ENCODE measurements at regions not wholly inside any gene's neighbourhood (a gene's known extent, or its start where the extent isn't known, plus 50 kb on each side); places are given as distances from the start of the nearest gene placed in this dataset.

DNA sequence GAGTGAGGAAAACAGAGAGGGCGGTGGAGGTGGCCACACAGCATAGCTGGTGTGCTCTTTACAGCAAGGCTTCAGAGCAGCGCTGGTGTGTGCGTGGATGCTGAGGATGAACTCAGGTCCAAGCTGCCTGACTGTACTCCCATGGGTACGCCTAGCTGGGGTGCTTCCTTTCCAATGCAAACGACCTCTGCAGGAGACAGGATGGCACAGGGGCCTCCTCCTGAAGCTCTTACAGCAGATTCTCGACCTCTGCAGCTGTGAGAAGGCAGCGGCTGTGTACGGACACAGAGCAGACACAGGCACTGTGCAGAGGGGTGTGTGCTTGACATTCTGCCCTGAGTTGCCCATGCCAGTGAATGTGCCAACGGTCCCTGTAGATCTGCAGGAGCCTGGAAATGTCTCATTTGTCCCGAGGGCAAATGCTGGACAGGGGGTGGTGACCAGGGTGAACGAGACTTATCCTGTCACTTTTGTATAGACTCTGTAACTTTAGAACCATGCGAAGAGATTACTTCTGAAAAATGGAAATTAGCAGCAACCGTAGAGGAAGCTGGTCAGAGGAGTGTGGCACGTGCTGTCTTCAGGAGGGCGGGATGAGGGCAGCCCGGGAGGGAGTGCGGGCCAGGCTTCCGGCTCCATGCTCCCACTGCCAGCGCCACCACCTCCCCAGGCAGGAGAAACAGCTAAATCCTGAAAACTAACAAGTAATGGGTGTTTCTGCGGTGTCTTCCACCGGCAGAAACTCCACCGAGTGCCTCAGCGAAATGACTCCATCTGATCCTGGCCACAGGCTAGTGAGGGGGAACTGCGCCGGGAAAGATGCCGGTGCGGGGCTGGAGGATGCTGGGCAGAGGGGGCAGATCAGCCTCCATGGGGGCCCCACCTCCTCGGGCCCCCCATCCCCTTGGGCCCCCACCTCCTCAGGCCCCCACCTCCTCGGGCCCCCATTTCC, 120.9 kb upstream of the RPS6KA2 start:
- DNase-seq, result no peak

DNA sequence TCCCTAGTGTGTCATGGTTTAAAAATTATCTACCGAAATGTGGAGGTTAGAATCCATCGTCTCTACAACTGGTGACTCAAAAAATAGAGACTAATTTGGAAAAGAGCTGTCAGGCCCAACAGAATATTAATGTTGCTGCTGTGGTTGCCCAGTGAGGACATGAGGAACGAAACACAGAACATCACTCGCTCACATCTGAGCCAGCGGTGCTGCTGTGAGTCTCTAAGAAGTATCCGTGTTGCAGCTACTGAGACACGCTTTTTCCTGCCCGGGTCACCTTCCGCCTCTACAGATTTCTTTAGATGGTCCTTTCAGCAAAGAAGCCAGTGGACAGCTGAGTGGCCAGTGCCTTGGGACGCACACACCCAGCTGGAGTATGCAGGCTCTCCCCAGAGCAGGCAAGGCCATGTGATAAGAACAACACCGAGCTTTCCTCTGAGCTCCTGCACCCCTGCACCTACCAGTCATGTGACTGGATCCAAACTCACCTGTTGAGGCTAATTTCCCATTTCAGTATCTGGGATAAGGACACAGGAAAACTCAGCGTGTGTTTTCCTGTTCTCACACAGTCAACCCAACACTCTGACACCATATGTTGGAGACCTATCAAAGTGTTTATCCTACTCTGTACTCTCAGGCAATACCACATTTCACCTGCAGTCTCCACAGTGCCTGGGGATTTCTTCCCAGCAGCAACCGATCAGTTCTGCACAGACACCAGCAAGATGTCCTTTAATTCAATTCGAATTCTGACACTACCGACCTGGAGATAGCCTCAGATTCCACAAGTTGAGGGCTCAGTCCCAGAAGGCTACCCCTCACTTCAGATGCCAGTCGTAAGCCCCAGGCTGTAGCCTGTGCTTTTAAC, 119.0 kb upstream of the RPS6KA2 start:
- DNase-seq, result no peak

DNA sequence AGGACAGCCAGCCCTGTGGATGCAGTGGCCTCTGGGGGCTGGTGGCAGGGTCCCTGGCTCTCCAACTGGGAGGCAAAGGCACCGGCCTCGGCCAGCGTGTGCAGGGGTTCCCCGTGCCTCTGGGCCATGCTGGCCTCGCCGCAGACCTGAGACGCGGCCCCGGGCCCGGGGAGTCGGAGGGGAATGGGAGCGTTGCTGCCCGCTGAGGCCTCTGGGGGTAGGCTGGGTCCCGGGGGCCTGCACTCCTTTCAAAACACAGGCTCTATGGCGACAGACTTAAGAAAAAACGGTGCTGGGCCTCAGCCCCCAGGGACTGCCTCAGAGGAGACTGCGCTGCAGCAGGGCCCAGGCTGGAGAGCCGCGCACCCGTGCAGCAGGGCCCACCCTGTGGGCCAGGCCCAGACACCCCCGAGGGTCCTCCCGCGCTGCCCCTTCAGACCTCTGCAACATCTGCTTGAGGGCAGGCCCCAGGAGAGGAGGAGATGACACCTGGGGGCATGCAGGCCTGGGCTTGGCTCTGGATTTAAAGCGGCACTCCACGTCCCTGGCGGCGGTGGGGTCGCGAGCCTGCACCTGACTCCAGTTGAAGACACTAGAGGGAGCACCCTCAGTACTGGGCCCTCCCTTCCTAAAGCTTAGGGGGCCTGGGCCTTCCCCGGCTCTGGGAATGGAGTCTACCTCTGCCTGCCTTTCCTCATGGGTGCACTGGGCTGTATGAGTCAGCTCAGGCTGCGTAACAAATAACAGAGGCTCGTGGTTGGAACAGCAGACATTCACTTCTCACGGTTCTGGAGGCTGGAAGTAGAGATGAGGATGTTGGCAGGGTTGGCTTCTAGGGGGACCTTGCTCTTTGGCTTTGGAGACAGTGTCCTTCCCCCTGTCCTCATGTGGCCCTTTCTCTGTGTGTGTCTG, 117.4 kb upstream of the RPS6KA2 start:
- DNase-seq, result no peak

DNA sequence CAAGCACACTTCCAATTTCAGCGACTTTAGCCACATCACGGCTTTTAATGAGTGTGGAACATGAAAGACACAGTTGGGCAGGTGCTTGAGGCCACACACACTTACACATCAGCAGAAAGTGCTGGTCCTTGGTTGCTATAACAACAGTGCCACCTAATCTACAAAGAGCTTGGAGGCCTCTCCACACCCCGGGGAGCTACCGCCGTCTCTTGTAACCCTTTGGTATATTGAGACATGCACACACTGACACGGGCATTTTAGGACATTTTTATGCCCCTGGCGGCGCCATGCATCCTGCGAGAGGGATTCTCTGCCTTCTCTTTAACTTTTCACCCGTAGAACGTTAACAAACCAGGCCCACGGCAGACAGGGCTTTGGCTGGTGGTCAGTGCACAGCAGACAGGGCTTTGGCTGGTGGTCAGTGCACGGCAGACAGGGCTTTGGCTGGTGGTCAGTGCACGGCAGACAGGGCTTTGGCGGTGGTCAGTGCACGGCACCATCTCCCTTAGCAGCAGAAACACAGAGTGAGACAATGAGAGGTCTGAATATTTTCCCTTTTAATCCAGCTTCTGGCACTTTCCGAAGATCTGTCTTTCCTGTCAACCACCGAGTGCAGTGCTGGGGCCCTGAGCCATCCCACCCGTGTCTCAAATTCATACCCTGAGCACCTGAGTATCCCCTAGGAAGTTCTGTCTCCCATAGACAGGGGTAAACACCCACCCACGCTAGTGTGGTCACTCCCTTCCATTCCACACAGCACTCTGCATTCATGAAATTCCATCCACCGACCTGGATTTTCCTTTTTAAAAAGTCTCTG, 116.6 kb upstream of the RPS6KA2 start:
- no peak for DNase-seq

DNA sequence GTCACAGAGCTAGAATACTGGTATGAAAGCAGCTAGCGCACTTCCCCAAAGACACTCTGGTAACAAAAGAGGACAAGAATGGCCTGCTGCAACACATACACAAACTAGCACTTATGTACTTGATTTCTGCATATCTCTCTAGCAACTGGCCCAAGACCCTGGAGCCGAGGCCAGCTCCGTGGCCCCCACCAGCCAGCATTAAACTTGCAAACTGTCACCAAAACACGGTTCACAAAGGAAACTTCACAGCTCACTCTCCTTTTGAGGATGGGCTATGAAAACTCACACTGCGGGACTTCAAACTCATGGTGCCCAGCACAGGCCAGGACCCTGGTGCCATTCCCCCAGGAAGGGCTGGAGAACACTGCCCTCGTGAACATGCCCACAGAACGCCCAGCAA, 115.9 kb upstream of the RPS6KA2 start:
- no peak for DNase-seq

DNA sequence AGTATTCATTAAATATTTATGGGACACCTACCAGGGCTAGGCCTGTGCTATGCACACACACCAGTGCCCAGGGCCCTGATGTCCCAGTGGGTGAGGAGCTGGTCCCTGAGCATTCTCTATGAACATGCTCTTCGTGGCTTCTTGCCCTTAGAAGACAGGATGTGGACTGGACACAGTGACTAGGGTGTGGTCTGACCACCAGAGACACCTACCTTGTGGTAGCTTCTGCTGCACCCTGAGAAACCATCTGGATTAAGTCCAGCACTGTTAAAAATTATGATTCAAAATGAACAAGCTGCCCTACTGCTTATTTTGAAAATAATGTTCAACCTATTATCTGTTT, 112.9 kb upstream of the RPS6KA2 start:
- no peak for DNase-seq

DNA sequence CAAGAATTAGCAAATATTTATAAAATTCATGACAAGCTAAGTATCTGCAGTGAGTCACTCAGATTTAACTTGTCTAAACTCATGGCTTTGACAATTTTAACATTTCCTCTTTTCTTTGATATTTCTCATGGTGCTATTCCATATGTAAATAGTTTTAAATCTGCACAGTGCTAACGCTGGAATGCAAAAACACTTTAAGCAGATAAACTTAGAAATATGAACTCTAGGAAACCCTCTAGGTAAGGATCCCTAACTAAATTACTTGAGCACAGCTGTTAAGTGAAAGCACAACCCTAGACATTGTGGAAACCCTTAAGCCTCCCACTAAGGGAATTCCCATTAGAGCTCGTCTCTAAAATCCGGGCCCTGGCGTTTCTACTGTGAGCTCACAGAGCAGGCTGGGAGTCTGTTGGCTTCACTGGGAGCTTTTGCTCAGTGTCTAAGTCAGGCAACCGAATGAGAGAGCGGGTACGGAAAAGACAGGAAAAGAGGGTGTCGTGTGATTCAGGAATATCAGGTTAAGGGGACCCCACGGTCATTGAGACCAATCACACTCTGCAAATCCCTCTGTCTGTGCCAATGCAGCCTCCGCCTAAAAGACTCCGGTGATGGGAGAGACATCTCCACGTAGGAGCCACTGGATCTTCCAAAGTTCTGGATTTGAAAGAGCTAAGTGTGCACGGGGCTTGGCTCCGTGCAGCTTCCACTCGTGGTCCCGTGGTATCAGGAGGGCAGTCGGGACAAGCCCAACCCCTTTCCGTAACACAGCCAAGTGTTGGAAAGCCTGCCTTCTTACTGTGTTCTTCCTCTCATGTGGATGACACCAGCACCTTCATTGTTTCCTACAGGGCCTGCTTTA, 112.3 kb upstream of the RPS6KA2 start:
- DNase-seq, result no peak

DNA sequence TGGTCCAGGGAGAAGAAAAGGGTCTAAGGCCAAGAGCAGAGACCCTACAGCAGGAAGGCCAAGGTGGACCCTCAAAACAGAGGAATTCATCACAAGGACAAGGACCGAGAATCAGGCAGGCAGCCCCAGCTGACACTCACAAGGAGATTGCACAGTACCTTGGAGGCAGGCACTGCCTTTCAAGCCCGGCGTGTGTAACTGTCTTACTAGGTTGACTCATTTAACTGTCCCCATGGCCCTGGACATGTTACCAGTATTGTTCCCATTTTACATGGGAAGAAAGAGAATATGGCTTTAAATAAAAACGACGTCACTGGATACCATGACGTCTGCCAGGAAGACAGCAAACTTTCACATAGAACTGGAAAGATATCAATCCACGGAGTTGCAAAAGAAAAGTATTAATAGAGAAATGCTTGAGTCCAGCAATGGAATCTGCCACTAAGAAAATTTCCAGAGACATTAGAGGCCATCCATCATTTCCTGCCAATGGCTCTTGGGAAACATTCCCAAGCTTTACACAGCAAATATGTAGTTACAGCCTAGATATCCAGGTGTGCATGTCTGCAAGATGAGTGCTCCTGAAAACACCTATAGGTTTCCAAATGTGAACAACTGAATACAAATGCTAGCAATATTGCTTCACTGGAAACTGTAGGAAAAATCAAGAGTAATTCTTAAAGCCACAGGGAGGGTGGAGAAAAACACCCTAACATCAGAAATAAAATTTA, 111.5 kb upstream of the RPS6KA2 start:
- no peak for DNase-seq

DNA sequence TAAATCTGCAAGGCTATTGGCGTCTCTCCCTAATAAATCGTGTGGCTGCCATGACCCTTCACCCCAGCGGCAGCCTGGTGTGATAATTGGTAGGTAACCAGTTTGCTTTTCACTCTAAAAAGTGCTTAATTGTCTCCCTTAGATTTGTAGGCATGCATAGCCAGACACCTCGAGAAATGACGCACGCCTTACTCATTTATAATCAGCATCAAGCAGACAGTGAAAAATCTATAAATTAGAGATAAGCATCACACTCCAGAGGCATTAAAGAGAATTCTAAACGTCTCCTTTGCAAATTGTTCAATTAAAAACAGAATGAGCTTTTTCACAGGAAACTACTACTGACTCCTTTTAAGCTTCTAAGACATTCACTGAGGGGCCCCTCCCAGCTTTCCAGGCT, 110.2 kb upstream of the RPS6KA2 start:
- no peak for DNase-seq

DNA sequence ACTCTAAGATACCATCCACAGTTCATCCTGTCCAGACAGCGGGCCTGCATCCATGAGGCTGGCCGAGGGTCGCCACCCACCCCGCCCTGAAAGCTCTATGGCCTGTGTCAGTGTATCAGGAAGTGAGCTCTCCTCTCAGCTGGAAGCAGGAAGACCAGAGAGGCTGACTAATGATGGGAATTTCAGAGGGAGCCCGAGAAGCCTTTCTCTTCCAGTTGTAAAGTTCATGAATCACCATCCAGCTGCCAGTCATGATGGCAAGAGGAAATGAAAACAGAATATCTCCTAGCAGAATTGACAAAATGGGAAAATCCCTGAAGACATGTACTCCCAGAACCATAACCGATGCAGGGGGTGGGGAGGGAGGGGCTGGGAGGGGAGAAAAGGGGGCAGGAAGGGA, 109.6 kb upstream of the RPS6KA2 start:
- DNase-seq, result no peak

DNA sequence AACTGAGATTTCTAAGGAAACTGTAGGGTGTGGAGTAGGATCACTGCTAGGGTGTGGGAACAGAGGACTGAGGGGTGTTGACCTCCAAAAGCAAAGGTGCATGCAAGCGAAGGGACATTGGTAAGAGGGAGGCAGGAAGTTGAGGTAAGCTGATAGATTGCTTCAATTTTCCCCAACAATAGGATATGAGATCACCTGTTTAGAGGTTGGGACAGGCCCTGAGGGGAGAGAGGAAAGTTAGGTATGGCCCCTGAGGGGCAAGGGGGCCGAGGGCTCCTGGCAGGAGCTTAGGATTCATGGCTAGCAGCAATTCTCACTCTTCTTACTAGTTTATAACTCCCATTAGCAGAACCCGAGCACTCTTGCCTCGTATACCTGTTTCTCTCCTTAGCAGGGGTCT, 106.8 kb upstream of the RPS6KA2 start:
- no peak for DNase-seq

DNA sequence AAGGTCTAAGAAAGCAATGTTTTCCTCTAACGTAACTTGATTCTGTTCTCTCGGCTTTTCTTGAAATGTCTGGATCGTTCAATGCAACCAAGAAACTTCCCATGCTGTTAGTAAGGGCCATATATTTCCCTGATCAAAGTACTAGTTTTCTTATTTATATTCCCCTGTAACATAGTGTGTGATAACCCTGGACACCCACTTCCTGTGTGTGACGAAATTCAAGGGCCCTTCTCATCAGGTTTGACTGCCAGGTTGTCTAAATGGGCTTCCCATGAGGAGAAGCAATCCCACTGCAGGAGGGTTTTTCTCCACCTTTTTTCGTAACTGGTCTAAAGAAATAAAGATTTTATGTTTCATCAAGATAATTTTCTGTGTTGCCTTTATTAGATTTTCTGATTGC, 102.6 kb upstream of the RPS6KA2 start:
- no peak for DNase-seq

DNA sequence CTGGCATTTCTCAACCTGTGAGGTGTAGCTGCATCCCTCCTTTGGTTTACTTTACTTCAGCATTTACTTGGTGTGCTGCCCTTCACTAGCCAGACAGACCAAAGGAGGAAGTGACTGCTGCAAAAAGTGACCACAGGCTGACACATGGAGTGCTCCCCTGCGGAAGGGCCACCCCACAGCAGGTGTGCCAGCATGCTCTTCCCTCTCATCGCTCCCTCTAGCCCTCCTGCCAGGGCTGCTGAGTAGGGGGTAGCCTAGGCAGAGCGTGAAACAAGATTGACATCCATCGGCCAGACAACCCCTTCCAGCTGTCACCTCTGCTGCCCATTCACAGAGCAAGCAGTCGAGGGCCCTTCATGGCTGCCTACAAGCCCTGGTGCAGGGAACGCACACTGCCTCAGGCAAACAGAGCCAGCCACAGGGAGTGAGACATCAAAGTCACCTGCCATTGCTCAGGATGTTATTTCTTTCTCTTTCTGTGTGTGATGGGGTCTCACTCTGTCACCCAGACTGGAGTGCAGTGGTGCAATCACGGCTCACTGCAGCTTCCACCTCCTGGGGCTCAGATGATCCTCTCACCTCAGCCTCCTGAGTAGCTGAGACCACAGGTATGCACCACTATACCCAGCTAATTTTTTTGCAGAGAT, 102.0 kb upstream of the RPS6KA2 start:
- no peak for DNase-seq

DNA sequence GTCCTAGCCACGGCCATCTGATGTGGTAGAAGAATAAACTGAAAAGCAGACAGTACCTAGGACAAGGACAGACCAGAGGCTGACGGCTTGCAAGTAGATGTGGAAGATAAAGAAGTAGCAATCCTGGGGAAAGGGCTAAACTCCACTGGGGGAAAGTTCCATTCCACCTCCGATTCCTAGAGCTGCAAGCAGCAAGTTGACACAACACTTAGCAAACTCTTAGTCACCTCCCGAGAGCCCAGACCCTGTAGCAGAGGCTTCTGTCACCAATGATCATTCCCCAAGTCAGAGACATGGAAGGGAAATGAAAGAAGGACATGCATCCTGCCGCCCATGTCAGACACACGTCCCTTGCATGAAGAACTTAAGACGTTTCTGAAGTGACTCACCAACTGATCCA, 99.2 kb upstream of the RPS6KA2 start:
- no peak for DNase-seq

DNA sequence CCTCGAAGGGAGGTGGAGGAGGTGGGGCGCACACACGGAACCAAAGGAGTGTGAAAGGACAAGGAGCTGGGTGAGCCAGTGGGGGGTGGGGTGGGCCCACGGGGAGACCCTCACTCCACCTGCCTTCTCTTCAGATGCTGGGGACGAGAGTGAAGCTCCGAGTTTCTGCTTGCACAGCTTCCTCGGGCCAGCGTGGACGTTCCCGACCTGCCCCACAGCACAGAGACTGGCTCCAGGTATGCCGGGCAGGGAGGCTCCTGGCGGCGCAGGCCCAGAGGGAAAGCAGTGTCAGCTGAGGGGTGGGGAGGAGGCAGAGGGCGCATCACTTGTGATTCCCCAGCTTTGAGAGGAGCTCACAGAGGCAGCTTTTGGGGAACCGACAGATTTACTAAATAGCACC, 98.5 kb upstream of the RPS6KA2 start:
- no peak for DNase-seq

DNA sequence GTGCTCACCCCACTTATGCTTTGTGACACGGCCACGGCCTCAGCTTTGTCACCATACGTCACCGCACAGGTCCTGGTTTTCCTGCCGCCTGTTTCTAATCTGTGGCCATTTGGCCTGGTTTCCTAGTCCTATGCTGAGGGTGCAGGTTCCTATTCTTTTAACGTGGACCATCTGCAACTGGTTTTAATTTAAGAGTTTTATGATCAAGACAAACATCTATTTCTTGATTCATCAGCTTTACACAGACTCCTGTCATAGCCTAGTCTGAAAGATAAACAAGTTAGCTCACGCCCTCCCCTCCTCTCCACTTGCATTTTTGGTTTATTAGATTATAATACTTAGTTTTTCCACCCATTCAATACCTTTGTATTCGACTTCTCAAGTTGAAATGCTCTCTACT, 97.5 kb upstream of the RPS6KA2 start:
- DNase-seq, result no peak

DNA sequence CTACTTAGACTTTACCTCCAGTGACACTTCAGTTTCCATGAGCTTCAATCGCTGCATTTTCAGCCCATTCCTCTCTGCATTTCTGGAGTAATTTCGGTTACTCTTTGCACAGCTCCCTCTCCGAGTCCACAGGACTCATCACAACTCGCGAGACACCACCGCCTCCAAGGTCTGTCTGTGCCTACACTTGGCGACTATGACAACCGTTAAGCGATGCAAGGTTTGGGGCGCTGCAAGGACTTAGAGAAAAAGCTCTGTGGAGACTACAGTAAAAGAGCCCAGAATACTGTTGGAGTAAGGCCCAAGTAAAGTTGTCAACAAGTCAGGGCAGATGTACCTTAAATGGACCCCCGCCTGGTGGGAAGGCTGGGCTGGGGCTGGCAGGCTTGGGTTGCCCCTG, 95.7 kb upstream of the RPS6KA2 start:
- no peak for DNase-seq

DNA sequence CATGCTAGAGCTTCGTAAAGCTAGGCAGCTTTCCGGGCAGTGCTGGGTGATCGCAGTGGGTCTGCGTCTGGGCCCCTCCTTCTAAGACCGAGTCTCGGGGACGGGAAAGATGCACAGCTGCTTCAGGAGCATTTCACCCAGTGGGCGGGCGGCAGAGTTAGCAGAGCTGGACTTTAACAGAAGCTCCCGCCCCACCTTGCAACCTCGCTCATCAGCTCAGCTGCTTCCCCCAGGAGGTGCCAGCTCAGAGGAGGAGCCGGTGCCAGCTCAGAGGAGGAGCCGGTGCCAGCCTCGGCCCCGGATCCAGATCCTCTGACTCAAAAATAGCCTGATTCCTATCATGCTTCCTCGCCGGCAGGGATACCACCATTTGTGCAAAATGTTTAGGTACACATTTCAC, 94.5 kb upstream of the RPS6KA2 start:
- no peak for DNase-seq

DNA sequence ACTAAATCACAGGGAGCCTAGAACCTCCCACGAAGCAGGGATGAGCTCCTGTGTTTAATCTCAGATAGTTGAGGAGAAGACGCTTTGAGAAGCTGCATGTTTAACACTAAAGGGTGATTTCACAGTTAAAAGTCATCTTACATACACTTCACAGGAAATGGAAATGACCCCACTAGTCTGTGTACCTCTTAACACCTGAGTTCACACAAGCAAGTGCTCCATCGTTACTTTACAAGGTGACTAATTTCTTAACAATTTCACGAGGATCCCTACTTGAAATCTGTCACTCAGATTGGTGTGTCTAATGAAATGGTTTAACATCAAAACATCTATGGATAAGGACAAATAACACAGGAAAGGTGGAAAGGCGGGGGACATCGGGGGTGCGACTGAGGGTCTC, 93.8 kb upstream of the RPS6KA2 start:
- no peak for DNase-seq

DNA sequence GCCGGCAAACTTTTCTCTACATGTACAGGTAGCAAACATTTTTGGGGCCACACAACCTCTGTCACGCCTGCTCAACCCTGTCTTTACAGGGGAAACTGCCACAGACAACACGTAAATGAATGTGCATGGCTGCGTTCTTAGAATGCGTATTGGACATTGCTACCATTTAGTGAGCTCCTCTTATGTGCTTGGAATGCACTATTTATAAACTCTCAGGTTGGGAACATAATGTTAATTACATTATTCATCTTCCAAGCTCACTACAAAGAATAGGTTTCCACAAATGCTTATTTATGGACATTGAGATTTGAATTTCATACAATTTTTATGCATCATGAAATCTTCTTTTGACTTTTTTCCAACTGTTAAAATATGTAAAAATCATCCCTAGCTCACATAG, 92.0 kb upstream of the RPS6KA2 start:
- no peak for DNase-seq
